ENCODE measurements at regions not wholly inside any gene's neighbourhood (a gene's known extent, or its start where the extent isn't known, plus 50 kb on each side); places are given as distances from the start of the nearest gene placed in this dataset.

DNA sequence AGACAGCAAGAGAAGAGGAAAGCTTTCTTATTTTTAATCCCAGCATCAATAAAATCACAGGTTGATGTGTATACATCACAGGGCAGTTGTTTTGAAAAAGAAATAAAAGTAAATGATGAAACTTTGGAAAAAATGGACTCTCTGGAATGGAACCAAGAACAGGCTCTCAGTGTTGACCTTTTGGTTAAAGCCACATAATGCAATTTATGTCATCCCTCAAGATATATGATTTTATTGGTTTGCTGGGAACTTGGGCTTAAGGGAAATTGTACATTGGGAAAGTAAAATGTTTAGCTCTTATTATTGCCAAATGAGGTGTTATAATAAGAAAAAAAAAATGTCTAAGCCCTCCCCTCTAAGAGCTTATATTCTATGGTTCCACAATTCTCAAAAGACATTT is 139.8 kb upstream of the MTNR1B start:
- no peak overlapping the region for H3K27ac Mint-ChIP-seq (ENCODE audit: unreplicated experiment)
- DNase-seq (ENCODE audit: low spot score): no peak

DNA sequence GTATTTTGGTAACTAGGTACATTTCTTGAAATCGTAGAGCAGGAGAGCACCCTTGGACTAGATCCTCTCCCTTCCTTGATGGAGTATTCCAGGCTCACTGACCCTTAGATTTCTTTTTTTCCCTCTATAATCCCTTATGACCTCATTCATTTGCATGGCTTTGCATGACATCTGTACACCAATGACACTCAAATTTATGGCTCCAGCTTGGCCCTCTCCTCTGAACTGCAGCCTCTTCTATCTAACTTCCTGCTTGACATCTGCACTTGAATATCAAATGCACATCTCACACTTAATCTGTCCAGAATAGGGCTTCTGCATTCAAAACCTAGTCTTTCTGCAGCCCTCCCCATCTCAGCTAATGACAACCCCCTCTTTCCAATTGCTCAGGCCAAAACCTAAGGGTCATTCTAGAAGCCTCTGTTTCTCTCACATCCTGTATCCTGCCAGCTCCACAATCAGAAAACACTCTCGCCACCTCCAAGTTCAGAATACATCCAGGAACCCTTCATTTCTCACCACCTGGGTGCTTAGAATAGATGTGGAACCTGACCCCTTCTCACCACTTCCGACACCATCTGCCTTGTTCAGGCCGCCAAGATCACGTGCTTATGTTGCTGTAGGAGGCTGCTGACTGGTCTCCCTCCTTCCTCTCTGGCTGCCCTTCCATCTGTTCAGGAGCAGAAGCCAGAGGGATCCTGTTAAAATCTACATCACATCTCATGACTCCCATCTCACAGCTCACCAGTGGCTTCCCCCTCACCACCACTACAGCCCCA is 138.9 kb upstream of the MTNR1B start:
- peaks cover 32% of the 10 kb centered on the region for H3K4me1 Mint-ChIP-seq (ENCODE audit: low read depth)
- H3K9me3 Mint-ChIP-seq (ENCODE audit: low read depth): no peaks in the 10 kb centered on the region
- TF ChIP-seq, protein P1, sequence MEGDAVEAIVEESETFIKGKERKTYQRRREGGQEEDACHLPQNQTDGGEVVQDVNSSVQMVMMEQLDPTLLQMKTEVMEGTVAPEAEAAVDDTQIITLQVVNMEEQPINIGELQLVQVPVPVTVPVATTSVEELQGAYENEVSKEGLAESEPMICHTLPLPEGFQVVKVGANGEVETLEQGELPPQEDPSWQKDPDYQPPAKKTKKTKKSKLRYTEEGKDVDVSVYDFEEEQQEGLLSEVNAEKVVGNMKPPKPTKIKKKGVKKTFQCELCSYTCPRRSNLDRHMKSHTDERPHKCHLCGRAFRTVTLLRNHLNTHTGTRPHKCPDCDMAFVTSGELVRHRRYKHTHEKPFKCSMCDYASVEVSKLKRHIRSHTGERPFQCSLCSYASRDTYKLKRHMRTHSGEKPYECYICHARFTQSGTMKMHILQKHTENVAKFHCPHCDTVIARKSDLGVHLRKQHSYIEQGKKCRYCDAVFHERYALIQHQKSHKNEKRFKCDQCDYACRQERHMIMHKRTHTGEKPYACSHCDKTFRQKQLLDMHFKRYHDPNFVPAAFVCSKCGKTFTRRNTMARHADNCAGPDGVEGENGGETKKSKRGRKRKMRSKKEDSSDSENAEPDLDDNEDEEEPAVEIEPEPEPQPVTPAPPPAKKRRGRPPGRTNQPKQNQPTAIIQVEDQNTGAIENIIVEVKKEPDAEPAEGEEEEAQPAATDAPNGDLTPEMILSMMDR (IDR thresholded peaks at IDR 0.05): no peak
- peaks cover 5% of the 10 kb centered on the region for H3K36me3 Mint-ChIP-seq (ENCODE audit: low read depth)
- H3K4me3 Mint-ChIP-seq (ENCODE audit: unreplicated experiment): no peak overlapping the region
- no peak for DNase-seq (ENCODE audit: low spot score)
- H3K27ac Mint-ChIP-seq (ENCODE audit: unreplicated experiment): no peak overlapping the region
- H3K27me3 Mint-ChIP-seq (ENCODE audit: low read depth): no peaks in the 10 kb centered on the region

More for the DNA sequence above, 139.8 kb upstream of the MTNR1B start:
- peaks cover 5% of the 10 kb centered on the region for H3K36me3 Mint-ChIP-seq (ENCODE audit: low read depth)
- no peaks in the 10 kb centered on the region for H3K27me3 Mint-ChIP-seq (ENCODE audit: low read depth)
- H3K4me1 Mint-ChIP-seq (ENCODE audit: low read depth): peaks cover 34% of the 10 kb centered on the region
- H3K4me3 Mint-ChIP-seq (ENCODE audit: unreplicated experiment): no peak overlapping the region
- H3K9me3 Mint-ChIP-seq (ENCODE audit: low read depth): no peaks in the 10 kb centered on the region
- TF ChIP-seq, protein P1 (IDR thresholded peaks at IDR 0.05): no peak

DNA sequence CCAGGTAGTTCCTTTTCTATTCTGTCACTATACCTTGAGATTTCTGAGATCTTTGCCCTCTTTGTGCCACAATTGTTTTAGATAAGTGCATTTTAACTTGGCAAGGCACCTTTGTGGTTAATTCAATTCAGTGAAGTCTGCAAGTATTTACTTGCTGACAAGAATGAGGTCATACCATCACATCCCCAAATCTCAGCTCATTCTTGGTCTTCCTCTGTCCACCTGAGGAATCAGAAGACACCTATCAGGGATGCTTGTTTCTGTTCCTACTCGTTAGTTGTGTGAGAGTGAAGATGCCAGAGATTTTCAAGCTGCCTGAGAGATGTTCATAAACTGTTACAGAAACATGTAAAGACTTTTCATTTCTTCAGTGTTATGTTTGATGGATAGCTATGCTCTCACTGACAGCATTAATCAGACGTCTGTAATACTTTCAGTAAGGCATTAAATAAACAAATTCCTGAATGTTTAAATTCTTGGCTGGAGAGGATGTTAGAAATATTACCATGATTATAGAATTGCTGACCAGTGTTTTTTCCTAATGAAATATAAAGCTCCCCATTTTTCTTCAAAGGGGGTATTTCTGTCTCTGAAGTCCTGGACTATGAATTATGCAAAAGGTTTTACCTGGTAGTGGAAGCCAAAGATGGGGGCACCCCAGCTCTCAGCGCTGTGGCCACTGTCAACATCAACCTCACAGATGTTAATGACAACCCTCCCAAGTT is 135.0 kb upstream of the MTNR1B start:
- Mint-ChIP-seq H3K9me3 (ENCODE audit: low read depth) (no peaks in the 10 kb centered on the region), H3K4me3 (ENCODE audit: unreplicated experiment) (no peak overlapping the region), H3K27ac (ENCODE audit: unreplicated experiment) (no peak overlapping the region), H3K36me3 (ENCODE audit: low read depth) (peaks cover 5% of the 10 kb centered on the region), H3K4me1 (ENCODE audit: low read depth) (peaks cover 15% of the 10 kb centered on the region), H3K27me3 (ENCODE audit: low read depth) (no peaks in the 10 kb centered on the region)
- TF ChIP-seq, protein P1 (IDR thresholded peaks at IDR 0.05): no peak
- no peak for DNase-seq (ENCODE audit: low spot score)

DNA sequence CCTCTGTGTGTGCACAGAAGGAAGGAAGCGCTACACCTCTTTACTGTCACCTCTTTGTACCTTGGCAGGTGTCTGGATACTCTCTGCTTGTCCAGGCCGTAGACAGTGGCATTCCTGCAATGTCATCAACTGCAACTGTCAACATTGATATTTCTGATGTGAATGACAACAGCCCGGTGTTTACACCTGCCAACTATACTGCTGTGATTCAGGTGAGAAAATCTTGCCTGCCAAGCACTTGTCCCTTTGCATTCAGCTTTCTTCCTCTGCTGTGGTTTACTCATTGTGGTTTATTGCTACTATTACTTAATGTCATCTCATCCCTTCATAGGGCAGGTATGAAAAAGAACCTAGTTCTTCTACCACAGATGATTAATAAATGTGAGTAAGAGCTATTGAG is 131.9 kb upstream of the MTNR1B start:
- TF ChIP-seq, protein P1 (IDR thresholded peaks at IDR 0.05): no peak
- no peaks in the 10 kb centered on the region for H3K27me3 Mint-ChIP-seq (ENCODE audit: low read depth)
- no peaks in the 10 kb centered on the region for H3K9me3 Mint-ChIP-seq (ENCODE audit: low read depth)
- no peak for DNase-seq (ENCODE audit: low spot score)
- no peak overlapping the region for H3K4me3 Mint-ChIP-seq (ENCODE audit: unreplicated experiment)
- H3K4me1 Mint-ChIP-seq (ENCODE audit: low read depth): peaks cover 20% of the 10 kb centered on the region
- no peak overlapping the region for H3K27ac Mint-ChIP-seq (ENCODE audit: unreplicated experiment)
- H3K36me3 Mint-ChIP-seq (ENCODE audit: low read depth): peaks cover 1% of the 10 kb centered on the region

DNA sequence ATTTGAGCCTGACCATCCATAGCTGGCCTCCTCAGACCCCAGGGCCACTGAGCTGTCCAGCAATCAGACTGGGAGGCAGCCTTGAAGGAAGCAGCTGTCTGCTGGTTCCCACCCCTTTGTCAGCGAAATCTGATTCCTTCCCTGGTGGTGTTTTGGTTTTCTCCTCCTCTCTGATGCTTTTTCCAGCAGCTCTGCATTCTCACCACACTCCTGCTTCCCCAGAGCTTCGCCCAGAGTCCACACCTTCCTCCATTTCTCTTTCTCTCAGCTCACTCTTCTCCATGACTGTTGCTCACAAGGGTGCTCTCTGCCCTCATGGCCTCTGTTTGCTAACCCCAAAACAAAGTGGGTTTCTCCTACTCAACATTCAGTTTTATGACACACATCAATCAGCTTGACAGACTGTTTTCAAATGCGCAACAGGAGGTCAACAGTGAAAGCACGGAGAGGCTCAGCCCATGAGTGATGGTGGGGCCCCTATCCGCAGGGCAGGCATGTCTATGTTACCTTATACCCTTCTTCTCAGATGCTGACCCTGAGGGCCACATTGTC is 130.6 kb upstream of the MTNR1B start:
- Mint-ChIP-seq H3K4me1 (ENCODE audit: low read depth) (peaks cover 20% of the 10 kb centered on the region), H3K27me3 (ENCODE audit: low read depth) (no peaks in the 10 kb centered on the region), H3K9me3 (ENCODE audit: low read depth) (no peaks in the 10 kb centered on the region), H3K4me3 (ENCODE audit: unreplicated experiment) (no peak overlapping the region), H3K36me3 (ENCODE audit: low read depth) (peaks cover 2% of the 10 kb centered on the region), H3K27ac (ENCODE audit: unreplicated experiment) (no peak overlapping the region)
- DNase-seq (ENCODE audit: low spot score): no peak
- TF ChIP-seq, protein P1 (IDR thresholded peaks at IDR 0.05): no peak
